GM12891 (cell line): ENCODE measurements at regions not wholly inside any gene's neighbourhood (a gene's known extent, or its start where the extent isn't known, plus 50 kb on each side); places are given as distances from the start of the nearest gene placed in this dataset.

Experiments used
- DNase-seq: peaks from one replicate; pipeline ENCODE4 v3.0.0; 2011; ENCODE audit warnings: low spot score; ENCODE audit not compliant: insufficient read length
- FAIRE-seq: peaks from 2 replicates; lab custom pipeline; 2011; peaks lifted over from hg19 to GRCh38; lab: Jason Lieb, UNC
- PAX5 ChIP-seq: IDR thresholded peaks from 2 replicates; pipeline ENCODE4 v1.6.1; 2011; ENCODE audit warnings: low read length, moderate library complexity, mild to moderate bottlenecking; ENCODE audit not compliant: insufficient read depth, severe bottlenecking
- POLR2A ChIP-seq: IDR thresholded peaks from 2 replicates; pipeline ENCODE4 v1.6.1; 2011; ENCODE audit warnings: low read depth, low read length, control low read depth
- POLR2AphosphoS5 ChIP-seq: IDR thresholded peaks from 2 replicates; pipeline ENCODE4 v1.6.1; 2011; ENCODE audit warnings: low read depth, low read length, control low read depth
- POU2F2 ChIP-seq: IDR thresholded peaks from 2 replicates; pipeline ENCODE4 v1.6.1; 2011; ENCODE audit warnings: low read depth, mild to moderate bottlenecking, control low read depth, low read length, moderate library complexity
- SPI1 ChIP-seq: IDR thresholded peaks from 2 replicates; pipeline ENCODE4 v1.6.1; 2011; ENCODE audit warnings: low read depth, low read length, control low read depth
- TAF1 ChIP-seq: IDR thresholded peaks from 2 replicates; pipeline ENCODE4 v1.6.1; 2011; ENCODE audit warnings: low read depth, low read length, control low read depth

GRCh38 chr5:124279146-124279876, 467.1 kb downstream of the ZNF608 start:
- no peak for TF ChIP-seq PAX5
- TF ChIP-seq SPI1: no peak
- FAIRE-seq: no peak
- DNase-seq: no peak

- FAIRE-seq (no peak), DNase-seq (no peak)
- TF ChIP-seq SPI1 (no peak), TAF1 (no peak)
These were observed 467.8 kb downstream of the ZNF608 start for GRCh38 chr5:124278636-124279035.

- DNase-seq (no peak), FAIRE-seq (no peak)
- no peak for TF ChIP-seq TAF1
- no peak for TF ChIP-seq POLR2AphosphoS5
- no peak for TF ChIP-seq POLR2A
- no peak for TF ChIP-seq POU2F2
- TF ChIP-seq PAX5: no peak
- no peak for TF ChIP-seq SPI1
These were observed 468.5 kb downstream of the ZNF608 start for GRCh38 chr5:124277767-124278545.

- DNase-seq: no peak
- FAIRE-seq: no peak
- TF ChIP-seq TAF1: no peak
- no peak for TF ChIP-seq SPI1
- TF ChIP-seq POU2F2: no peak
- no peak for TF ChIP-seq PAX5
These were observed 470.3 kb downstream of the ZNF608 start for GRCh38 chr5:124276166-124276565.

GRCh38 chr5:124274949-124275348, 471.5 kb downstream of the ZNF608 start:
- no peak for DNase-seq
- TF ChIP-seq POU2F2 (no peak), POLR2AphosphoS5 (no peak), SPI1 (no peak), PAX5 (no peak), POLR2A (no peak), TAF1 (no peak)
- no peak for FAIRE-seq

GRCh38 chr5:124264499-124264898, 481.9 kb downstream of the ZNF608 start:
- no peak for FAIRE-seq
- no peak for DNase-seq
- TF ChIP-seq TAF1: no peak
- no peak for TF ChIP-seq POLR2AphosphoS5
- no peak for TF ChIP-seq POLR2A
- TF ChIP-seq POU2F2: no peak
- TF ChIP-seq SPI1: no peak
- no peak for TF ChIP-seq PAX5

- TF ChIP-seq POU2F2 (no peak), POLR2AphosphoS5 (no peak), POLR2A (no peak), PAX5 (no peak), TAF1 (no peak), SPI1 (no peak)
- DNase-seq (no peak), FAIRE-seq (no peak)
These were observed 482.6 kb downstream of the ZNF608 start for GRCh38 chr5:124263680-124264491.

GRCh38 chr5:124262991-124263571, 483.4 kb downstream of the ZNF608 start:
- TF ChIP-seq POLR2A (no peak), POU2F2 (no peak), TAF1 (no peak), SPI1 (no peak), PAX5 (no peak), POLR2AphosphoS5 (no peak)
- DNase-seq (no peak), FAIRE-seq (no peak)

- DNase-seq: no peak
- FAIRE-seq: no peak
- no peak for TF ChIP-seq POLR2A
- no peak for TF ChIP-seq POLR2AphosphoS5
- no peak for TF ChIP-seq POU2F2
- TF ChIP-seq PAX5: no peak
- TF ChIP-seq SPI1: no peak
- no peak for TF ChIP-seq TAF1
These were observed 484.0 kb downstream of the ZNF608 start for GRCh38 chr5:124262470-124262869.
